MM.1S (cell line): ENCODE measurements at regions not wholly inside any gene's neighbourhood (a gene's known extent, or its start where the extent isn't known, plus 50 kb on each side); places are given as distances from the start of the nearest gene placed in this dataset.

Experiments
- EZH2 ChIP-seq: fragments of 300-600 bp; sonication (generic); optimal IDR thresholded peaks from 2 replicates; pipeline ENCODE3; 2017; ENCODE audit warnings: low read depth, mild to moderate bottlenecking, antibody characterized with exemption, low read length, mixed read lengths
- EZH2phosphoT487 ChIP-seq: fragments of 300-600 bp; sonication (generic); IDR thresholded peaks from 2 replicates; pipeline ENCODE4 v1.6.1; 2018; ENCODE audit warnings: antibody characterized with exemption, low read length
- TF ChIP-seq, protein P1 (sequence below): fragments of 300-600 bp; sonication (generic); IDR thresholded peaks from 2 replicates; pipeline ENCODE4 v1.5.1; 2016; ENCODE audit warnings: antibody characterized with exemption, low read length, mixed read lengths

DNA sequence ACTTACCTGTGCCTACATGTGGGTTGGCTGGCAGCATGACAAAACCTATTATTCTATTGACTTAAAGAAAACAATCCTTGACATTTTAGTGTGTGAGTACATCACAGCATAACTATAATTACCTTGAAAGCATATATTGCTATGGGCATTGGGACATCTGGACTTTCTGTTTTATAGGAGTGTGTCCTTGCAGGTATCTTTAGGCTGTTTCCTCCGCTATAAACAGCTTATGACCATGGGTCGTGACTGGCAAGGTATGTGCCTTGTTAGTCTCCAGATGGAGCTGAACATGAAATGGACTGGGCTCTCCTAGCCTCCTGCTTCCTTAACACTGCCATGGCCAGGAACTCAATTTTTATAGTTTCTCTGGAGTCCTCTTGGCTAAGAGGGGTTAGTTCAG lies 317.4 kb upstream of the COBL start:
- TF ChIP-seq, protein P1, sequence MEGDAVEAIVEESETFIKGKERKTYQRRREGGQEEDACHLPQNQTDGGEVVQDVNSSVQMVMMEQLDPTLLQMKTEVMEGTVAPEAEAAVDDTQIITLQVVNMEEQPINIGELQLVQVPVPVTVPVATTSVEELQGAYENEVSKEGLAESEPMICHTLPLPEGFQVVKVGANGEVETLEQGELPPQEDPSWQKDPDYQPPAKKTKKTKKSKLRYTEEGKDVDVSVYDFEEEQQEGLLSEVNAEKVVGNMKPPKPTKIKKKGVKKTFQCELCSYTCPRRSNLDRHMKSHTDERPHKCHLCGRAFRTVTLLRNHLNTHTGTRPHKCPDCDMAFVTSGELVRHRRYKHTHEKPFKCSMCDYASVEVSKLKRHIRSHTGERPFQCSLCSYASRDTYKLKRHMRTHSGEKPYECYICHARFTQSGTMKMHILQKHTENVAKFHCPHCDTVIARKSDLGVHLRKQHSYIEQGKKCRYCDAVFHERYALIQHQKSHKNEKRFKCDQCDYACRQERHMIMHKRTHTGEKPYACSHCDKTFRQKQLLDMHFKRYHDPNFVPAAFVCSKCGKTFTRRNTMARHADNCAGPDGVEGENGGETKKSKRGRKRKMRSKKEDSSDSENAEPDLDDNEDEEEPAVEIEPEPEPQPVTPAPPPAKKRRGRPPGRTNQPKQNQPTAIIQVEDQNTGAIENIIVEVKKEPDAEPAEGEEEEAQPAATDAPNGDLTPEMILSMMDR, result no peak
- TF ChIP-seq EZH2phosphoT487 (no peak), EZH2 (no peak)
